ENCODE measurements at regions not wholly inside any gene's neighbourhood (a gene's known extent, or its start where the extent isn't known, plus 50 kb on each side); places are given as distances from the start of the nearest gene placed in this dataset.

DNA sequence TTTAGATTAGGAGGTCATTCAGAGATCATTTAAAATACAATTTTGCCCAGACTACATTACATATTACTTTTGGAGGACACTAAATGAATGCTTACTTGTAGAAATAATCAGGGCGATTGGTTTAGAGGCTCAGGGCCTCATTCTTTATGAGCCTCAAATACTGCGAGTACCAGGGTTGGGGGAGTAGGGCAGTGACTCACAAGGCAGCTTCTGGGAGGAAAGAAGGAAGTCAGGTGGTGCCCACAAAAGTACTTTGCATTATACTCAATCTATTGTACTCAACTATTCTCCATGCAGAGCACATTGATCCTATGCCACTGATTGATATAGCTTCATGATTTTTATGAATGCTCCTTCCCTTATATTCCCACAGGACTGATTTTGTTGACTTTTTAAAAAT is 166.9 kb downstream of the SOCS6 start:
- peak; percentile 37 for ATAC-seq
- POLR2A ChIA-PET: no interaction called here
- no peaks in the 10 kb centered on the region for H3K36me3 Mint-ChIP-seq

GRCh38 chr18:70454704-70455322 is 166.0 kb downstream of the SOCS6 start:
- Mint-ChIP-seq H3K4me3 (no peak overlapping the region), H3K4me1 (peaks cover 42% of the 10 kb centered on the region), H3K27me3 (ENCODE audit: low read depth) (no peaks in the 10 kb centered on the region), H3K27ac (no peak overlapping the region; the same call in 1 of the 2 replicates), H3K9me3 (no peaks in the 10 kb centered on the region), H3K36me3 (no peaks in the 10 kb centered on the region)
- ChIA-PET POLR2A (no interaction called here), CTCF (interaction anchor here (0.6 to 1.6 kb wide), 14 partner anchors 14 to 1874 kb away, joined by 3 to 13 read pairs (median 3); partner anchors contain the start of gene RTTN)
- ATAC-seq (peak; percentile 65), DNase-seq (ENCODE audit: low spot score) (no peak)
- TF ChIP-seq FOXJ3 (CRISPR knock-in tag; IDR thresholded peaks at IDR 0.05; ENCODE audit: borderline replicate concordance): no peak
- no peak for TF ChIP-seq ZNF512 (CRISPR knock-in tag; IDR thresholded peaks at IDR 0.05; ENCODE audit: borderline replicate concordance)
- TF ChIP-seq NR2C2 (CRISPR knock-in tag; IDR thresholded peaks at IDR 0.05): no peak
- peak; percentile 79 for TF ChIP-seq CTCF (IDR thresholded peaks at IDR 0.05)

More for the DNA sequence above, 166.9 kb downstream of the SOCS6 start:
- DNase-seq (ENCODE audit: low spot score): no peak
- CTCF ChIA-PET: interaction anchor here (1.2 to 1.6 kb wide), 4 partner anchors 90 to 288 kb away, joined by 3 to 13 read pairs (median 4); no protein-coding TSS in a partner anchor
- TF ChIP-seq FOXJ3 (CRISPR knock-in tag; IDR thresholded peaks at IDR 0.05; ENCODE audit: borderline replicate concordance) (no peak), TCF7 (CRISPR knock-in tag; IDR thresholded peaks at IDR 0.05; ENCODE audit: low read depth) (no peak), SOX15 (CRISPR knock-in tag; IDR thresholded peaks at IDR 0.05) (no peak), ATF1 (CRISPR knock-in tag; IDR thresholded peaks at IDR 0.05) (no peak)
- TF ChIP-seq, protein P1, sequence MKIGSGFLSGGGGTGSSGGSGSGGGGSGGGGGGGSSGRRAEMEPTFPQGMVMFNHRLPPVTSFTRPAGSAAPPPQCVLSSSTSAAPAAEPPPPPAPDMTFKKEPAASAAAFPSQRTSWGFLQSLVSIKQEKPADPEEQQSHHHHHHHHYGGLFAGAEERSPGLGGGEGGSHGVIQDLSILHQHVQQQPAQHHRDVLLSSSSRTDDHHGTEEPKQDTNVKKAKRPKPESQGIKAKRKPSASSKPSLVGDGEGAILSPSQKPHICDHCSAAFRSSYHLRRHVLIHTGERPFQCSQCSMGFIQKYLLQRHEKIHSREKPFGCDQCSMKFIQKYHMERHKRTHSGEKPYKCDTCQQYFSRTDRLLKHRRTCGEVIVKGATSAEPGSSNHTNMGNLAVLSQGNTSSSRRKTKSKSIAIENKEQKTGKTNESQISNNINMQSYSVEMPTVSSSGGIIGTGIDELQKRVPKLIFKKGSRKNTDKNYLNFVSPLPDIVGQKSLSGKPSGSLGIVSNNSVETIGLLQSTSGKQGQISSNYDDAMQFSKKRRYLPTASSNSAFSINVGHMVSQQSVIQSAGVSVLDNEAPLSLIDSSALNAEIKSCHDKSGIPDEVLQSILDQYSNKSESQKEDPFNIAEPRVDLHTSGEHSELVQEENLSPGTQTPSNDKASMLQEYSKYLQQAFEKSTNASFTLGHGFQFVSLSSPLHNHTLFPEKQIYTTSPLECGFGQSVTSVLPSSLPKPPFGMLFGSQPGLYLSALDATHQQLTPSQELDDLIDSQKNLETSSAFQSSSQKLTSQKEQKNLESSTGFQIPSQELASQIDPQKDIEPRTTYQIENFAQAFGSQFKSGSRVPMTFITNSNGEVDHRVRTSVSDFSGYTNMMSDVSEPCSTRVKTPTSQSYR (CRISPR knock-in tag; IDR thresholded peaks at IDR 0.05): no peak
- Mint-ChIP-seq H3K9me3 (no peaks in the 10 kb centered on the region), H3K27me3 (ENCODE audit: low read depth) (no peaks in the 10 kb centered on the region), H3K4me1 (peaks cover 42% of the 10 kb centered on the region), H3K27ac (no peak overlapping the region), H3K4me3 (no peak overlapping the region)

- POLR2A ChIA-PET: no interaction called here
- Mint-ChIP-seq H3K4me3 (no peak overlapping the region), H3K9me3 (no peaks in the 10 kb centered on the region), H3K27ac (no peak overlapping the region), H3K4me1 (peaks cover 42% of the 10 kb centered on the region), H3K36me3 (no peaks in the 10 kb centered on the region), H3K27me3 (ENCODE audit: low read depth) (no peaks in the 10 kb centered on the region)
- no peak for DNase-seq (ENCODE audit: low spot score)
- CTCF ChIA-PET: interaction anchor here (1.2 to 2.3 kb wide), 2 partner anchors 19 to 258 kb away, joined by 7 to 11 read pairs; no protein-coding TSS in a partner anchor
- no peak for ATAC-seq
- TF ChIP-seq IRF2 (CRISPR knock-in tag; IDR thresholded peaks at IDR 0.05; ENCODE audit: borderline replicate concordance, low read depth) (no peak), ZNF219 (CRISPR knock-in tag; IDR thresholded peaks at IDR 0.05; ENCODE audit: borderline replicate concordance) (no peak), ETV6 (CRISPR knock-in tag; IDR thresholded peaks at IDR 0.05) (no peak), TP53 (CRISPR knock-in tag; IDR thresholded peaks at IDR 0.05) (no peak), ZNF423 (CRISPR knock-in tag; IDR thresholded peaks at IDR 0.05) (no peak), ZNF138 (CRISPR knock-in tag; conservative IDR thresholded peaks at IDR 0.05) (no peak), ZNF425 (CRISPR knock-in tag; conservative IDR thresholded peaks at IDR 0.05) (no peak), GTF2I (CRISPR knock-in tag; conservative IDR thresholded peaks at IDR 0.05) (no peak), MAX (CRISPR knock-in tag; IDR thresholded peaks at IDR 0.05) (no peak), SMAD4 (CRISPR knock-in tag; IDR thresholded peaks at IDR 0.05) (no peak), ZNF232 (CRISPR knock-in tag; IDR thresholded peaks at IDR 0.05) (no peak)
- TF ChIP-seq, protein P2, sequence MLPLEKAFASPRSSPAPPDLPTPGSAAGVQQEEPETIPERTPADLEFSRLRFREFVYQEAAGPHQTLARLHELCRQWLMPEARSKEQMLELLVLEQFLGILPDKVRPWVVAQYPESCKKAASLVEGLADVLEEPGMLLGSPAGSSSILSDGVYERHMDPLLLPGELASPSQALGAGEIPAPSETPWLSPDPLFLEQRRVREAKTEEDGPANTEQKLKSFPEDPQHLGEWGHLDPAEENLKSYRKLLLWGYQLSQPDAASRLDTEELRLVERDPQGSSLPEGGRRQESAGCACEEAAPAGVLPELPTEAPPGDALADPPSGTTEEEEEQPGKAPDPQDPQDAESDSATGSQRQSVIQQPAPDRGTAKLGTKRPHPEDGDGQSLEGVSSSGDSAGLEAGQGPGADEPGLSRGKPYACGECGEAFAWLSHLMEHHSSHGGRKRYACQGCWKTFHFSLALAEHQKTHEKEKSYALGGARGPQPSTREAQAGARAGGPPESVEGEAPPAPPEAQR (CRISPR knock-in tag; IDR thresholded peaks at IDR 0.05): no peak
Measured at GRCh38 chr18:70453058-70453775, 164.4 kb downstream of the SOCS6 start.
